WERI-Rb-1 (cell line): ENCODE measurements at regions not wholly inside any gene's neighbourhood (a gene's known extent, or its start where the extent isn't known, plus 50 kb on each side); places are given as distances from the start of the nearest gene placed in this dataset.

Experiments
- DNase-seq: peaks from one replicate; pipeline ENCODE4 v3.0.0-alpha.2; 2020
- H3K27ac ChIP-seq: fragments of 250-450 bp; sonication (Bioruptor Pico); 2 replicates; pipeline ENCODE4 v1.5.1; 2020; ENCODE audit warnings: mild to moderate bottlenecking, moderate library complexity
- H3K27me3 ChIP-seq: fragments of 250-450 bp; sonication (Bioruptor Pico); 2 replicates; pipeline ENCODE4 v1.5.1; 2021; ENCODE audit warnings: mild to moderate bottlenecking, low read depth, moderate library complexity; ENCODE audit not compliant: insufficient read depth, severe bottlenecking
- H3K36me3 ChIP-seq: fragments of 250-450 bp; sonication (Bioruptor Pico); 2 replicates; pipeline ENCODE4 v1.5.1; 2020; ENCODE audit warnings: mild to moderate bottlenecking, moderate library complexity
- H3K4me3 ChIP-seq: 2 replicates; pipeline ENCODE4 v1.5.1; 2011; ENCODE audit warnings: low read depth, mild to moderate bottlenecking, control low read depth, low read length
- H3K9me3 ChIP-seq: fragments of 250-450 bp; sonication (Bioruptor Pico); 2 replicates; pipeline ENCODE4 v1.5.1; 2021; ENCODE audit warnings: mild to moderate bottlenecking, moderate library complexity; ENCODE audit not compliant: severe bottlenecking
- TF ChIP-seq, protein P1 (sequence below): IDR thresholded peaks from 2 replicates; pipeline ENCODE4 v1.5.1; 2011; ENCODE audit warnings: low read depth, mild to moderate bottlenecking, control low read depth, inconsistent platforms, low read length

DNA sequence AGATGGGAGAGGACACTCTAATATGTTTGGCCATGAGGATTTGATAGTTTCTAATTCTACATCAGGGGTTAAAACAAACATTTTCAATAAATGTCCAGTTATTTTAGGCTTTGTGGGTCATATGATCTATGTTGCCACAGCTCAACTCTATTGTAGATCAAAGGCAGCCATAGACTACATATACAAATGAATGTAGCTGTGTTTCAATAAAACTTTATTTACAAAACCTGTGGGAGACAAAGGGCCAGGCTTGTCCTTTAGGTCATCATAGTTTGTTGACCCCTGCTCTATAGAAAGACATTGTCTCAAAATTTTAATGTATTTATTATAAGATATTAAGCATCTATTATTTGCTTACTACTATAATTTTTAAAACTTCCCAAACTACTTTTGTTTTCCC, 325.4 kb upstream of the MEF2C start:
- Histone ChIP-seq H3K36me3 (no peaks in the 10 kb centered on the region), H3K27ac (no peak overlapping the region), H3K4me3 (no peak overlapping the region), H3K9me3 (no peaks in the 10 kb centered on the region), H3K27me3 (no peaks in the 10 kb centered on the region)
- TF ChIP-seq, protein P1, sequence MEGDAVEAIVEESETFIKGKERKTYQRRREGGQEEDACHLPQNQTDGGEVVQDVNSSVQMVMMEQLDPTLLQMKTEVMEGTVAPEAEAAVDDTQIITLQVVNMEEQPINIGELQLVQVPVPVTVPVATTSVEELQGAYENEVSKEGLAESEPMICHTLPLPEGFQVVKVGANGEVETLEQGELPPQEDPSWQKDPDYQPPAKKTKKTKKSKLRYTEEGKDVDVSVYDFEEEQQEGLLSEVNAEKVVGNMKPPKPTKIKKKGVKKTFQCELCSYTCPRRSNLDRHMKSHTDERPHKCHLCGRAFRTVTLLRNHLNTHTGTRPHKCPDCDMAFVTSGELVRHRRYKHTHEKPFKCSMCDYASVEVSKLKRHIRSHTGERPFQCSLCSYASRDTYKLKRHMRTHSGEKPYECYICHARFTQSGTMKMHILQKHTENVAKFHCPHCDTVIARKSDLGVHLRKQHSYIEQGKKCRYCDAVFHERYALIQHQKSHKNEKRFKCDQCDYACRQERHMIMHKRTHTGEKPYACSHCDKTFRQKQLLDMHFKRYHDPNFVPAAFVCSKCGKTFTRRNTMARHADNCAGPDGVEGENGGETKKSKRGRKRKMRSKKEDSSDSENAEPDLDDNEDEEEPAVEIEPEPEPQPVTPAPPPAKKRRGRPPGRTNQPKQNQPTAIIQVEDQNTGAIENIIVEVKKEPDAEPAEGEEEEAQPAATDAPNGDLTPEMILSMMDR: no peak
- DNase-seq: no peak

DNA sequence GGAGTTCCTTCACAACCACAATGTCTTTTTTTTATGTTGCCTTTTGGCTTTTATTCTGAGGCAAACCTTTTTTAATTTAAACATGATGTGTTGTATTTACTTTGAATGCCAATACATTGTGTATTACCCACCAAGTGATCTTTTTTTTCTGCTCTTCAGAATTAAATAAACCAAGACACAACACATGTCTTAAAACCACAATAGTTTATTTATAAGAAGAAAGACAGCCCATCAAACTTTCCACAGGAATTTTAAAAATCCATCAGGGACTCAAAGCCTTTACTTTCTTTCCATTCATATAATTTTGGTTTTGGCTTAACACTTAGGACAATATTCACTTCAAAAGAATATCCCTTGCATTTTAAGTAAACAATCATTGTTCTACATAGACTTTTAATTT, 321.8 kb upstream of the MEF2C start:
- H3K9me3 ChIP-seq: peaks cover 1% of the 10 kb centered on the region
- no peak overlapping the region for H3K27ac ChIP-seq
- TF ChIP-seq, protein P1: no peak
- H3K27me3 ChIP-seq: no peaks in the 10 kb centered on the region
- no peaks in the 10 kb centered on the region for H3K36me3 ChIP-seq
- no peak for DNase-seq
- no peak overlapping the region for H3K4me3 ChIP-seq

DNA sequence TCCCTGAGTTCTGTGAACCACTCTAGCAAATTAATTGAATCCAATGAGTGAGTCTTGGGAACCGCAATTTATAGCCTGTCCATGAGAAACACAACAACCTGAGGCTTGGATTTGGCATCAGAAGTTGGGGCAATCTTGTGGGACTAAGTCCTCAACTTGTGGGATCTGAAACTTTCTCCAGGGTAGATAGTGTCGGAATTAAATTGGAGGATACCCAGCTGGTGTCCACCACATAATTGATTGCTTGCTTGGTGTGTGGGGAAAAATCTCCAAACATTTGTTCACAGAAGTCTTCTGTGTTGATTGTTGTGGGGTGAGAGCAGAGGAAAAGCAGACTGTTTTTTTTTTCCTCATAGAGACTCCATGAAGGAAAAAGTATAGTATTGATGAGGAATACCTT, 320.6 kb upstream of the MEF2C start:
- Histone ChIP-seq H3K27ac (no peak overlapping the region), H3K4me3 (no peak overlapping the region), H3K9me3 (peaks cover 9% of the 10 kb centered on the region), H3K36me3 (no peaks in the 10 kb centered on the region), H3K27me3 (no peaks in the 10 kb centered on the region)
- no peak for DNase-seq
- TF ChIP-seq, protein P1: no peak

DNA sequence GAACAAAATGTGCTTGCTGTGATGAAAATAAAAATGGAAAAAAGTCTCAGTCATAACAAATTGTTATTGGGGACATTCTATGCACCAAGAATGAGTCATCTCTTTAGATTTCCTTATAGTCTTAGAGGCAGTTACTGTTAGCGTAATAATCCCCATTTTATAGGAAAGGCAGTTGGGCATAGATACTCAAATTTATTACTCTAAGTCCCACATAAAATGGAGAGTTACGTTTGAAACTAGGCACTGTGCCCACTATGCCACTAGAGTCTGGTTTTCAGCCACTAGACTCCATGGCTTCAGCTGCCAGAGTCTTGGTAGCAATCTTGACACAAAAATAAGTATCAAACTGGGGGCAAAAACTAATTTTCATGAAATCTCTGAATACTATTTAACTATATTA, 317.9 kb upstream of the MEF2C start:
- no peak overlapping the region for H3K4me3 ChIP-seq
- no peak overlapping the region for H3K27ac ChIP-seq
- H3K9me3 ChIP-seq: peaks cover 9% of the 10 kb centered on the region
- H3K27me3 ChIP-seq: no peaks in the 10 kb centered on the region
- DNase-seq: no peak
- TF ChIP-seq, protein P1: no peak
- no peaks in the 10 kb centered on the region for H3K36me3 ChIP-seq

DNA sequence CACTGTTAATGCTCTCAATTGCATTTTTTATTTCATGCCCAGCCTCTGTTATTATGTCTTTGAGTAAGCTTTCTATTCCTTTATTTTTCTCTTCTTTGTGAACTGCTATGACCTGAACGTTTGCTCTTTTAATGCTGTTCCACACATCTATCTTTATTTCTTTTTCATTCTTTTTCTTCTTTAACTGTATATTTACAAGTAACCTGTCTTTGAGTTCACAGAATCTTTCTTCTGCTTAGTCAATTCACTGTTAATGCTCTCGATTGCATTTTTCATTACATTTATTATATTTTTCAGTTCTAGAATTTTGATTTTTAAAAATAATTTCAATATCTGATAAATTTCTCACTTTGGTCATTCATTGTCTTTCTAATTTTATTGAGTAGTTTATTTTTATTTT, 316.3 kb upstream of the MEF2C start:
- Histone ChIP-seq H3K36me3 (no peaks in the 10 kb centered on the region), H3K27ac (no peak overlapping the region), H3K27me3 (no peaks in the 10 kb centered on the region), H3K9me3 (peaks cover 9% of the 10 kb centered on the region), H3K4me3 (no peak overlapping the region)
- TF ChIP-seq, protein P1: no peak
- no peak for DNase-seq

DNA sequence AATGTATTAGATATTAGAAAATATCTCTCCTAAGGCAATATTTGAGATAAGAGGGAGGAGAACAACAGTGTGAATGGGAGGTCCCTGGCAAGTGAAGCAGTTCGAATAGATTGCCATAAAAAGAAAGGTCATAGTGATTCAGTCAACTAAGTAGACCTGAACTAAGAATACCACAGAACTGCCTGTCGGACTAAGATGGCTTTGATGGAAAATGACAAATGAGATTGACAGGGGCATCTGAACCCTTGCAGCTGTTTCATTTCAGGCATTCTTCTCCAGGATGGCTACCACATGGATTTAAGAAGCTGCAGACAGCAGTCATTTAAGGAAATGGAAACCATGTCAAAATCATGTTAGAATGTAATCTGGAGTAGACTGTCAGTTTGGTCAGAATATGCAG, 308.4 kb upstream of the MEF2C start:
- DNase-seq: no peak
- Histone ChIP-seq H3K36me3 (no peaks in the 10 kb centered on the region), H3K4me3 (no peak overlapping the region), H3K27me3 (no peaks in the 10 kb centered on the region), H3K9me3 (no peaks in the 10 kb centered on the region), H3K27ac (no peak overlapping the region)
- TF ChIP-seq, protein P1: no peak
